Activated naive CD8-positive, alpha-beta T cell (primary cell): ENCODE measurements at regions not wholly inside any gene's neighbourhood (a gene's known extent, or its start where the extent isn't known, plus 50 kb on each side); places are given as distances from the start of the nearest gene placed in this dataset.

Experiments used
- H3K27ac Mint-ChIP-seq: one replicate; pipeline ENCODE4 v1.8.0; 2021; ENCODE audit warnings: mixed read lengths
- H3K27me3 Mint-ChIP-seq: one replicate; pipeline ENCODE4 v1.8.0; 2021; ENCODE audit warnings: mixed read lengths
- H3K36me3 Mint-ChIP-seq: one replicate; pipeline ENCODE4 v1.8.0; 2021; ENCODE audit warnings: mixed read lengths
- H3K4me1 Mint-ChIP-seq: one replicate; pipeline ENCODE4 v1.8.0; 2021; ENCODE audit warnings: low read depth, mixed read lengths
- H3K4me3 Mint-ChIP-seq: one replicate; pipeline ENCODE4 v1.8.0; 2021; ENCODE audit warnings: mild to moderate bottlenecking, mixed read lengths
- H3K9me3 Mint-ChIP-seq: one replicate; pipeline ENCODE4 v1.8.0; 2021; ENCODE audit warnings: low read depth, mixed read lengths

- Mint-ChIP-seq H3K27me3 (no peaks in the 10 kb centered on the region), H3K9me3 (peaks cover 24% of the 10 kb centered on the region), H3K27ac (no peak overlapping the region), H3K4me3 (no peak overlapping the region), H3K36me3 (peaks cover 9% of the 10 kb centered on the region), H3K4me1 (no peaks in the 10 kb centered on the region)
Measured at GRCh38 chr3:16725972-16726371, 120.7 kb upstream of the DAZL start.

GRCh38 chr3:16728770-16729745 is 123.8 kb upstream of the DAZL start:
- no peak overlapping the region for H3K27ac Mint-ChIP-seq
- H3K4me1 Mint-ChIP-seq = no peaks in the 10 kb centered on the region
- H3K36me3 Mint-ChIP-seq = peaks cover 14% of the 10 kb centered on the region
- H3K4me3 Mint-ChIP-seq = no peak overlapping the region
- no peaks in the 10 kb centered on the region for H3K27me3 Mint-ChIP-seq
- H3K9me3 Mint-ChIP-seq = peaks cover 31% of the 10 kb centered on the region

DNA sequence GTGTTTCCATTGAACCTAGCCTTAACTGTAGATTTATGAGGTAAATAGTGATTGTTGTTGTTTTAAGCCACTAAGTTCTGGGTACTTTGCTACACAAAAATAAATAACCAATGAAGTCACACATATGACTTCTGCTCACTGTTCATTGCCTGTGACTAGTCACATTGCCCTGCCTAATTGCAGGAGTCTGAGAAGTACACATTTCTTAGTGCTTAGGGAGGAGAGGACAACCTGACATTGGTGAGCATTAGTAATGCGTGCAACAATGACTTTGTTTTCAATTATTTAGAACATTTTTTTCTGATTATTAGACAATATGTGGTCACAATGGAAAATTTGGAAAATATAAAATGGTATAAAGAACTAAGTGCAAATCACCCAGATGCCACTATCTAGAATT is 133.2 kb upstream of the DAZL start:
- no peak overlapping the region for H3K27ac Mint-ChIP-seq
- H3K9me3 Mint-ChIP-seq = peaks cover 17% of the 10 kb centered on the region
- peaks cover 9% of the 10 kb centered on the region for H3K36me3 Mint-ChIP-seq
- H3K4me3 Mint-ChIP-seq = no peak overlapping the region
- H3K4me1 Mint-ChIP-seq = no peaks in the 10 kb centered on the region
- H3K27me3 Mint-ChIP-seq = no peaks in the 10 kb centered on the region

DNA sequence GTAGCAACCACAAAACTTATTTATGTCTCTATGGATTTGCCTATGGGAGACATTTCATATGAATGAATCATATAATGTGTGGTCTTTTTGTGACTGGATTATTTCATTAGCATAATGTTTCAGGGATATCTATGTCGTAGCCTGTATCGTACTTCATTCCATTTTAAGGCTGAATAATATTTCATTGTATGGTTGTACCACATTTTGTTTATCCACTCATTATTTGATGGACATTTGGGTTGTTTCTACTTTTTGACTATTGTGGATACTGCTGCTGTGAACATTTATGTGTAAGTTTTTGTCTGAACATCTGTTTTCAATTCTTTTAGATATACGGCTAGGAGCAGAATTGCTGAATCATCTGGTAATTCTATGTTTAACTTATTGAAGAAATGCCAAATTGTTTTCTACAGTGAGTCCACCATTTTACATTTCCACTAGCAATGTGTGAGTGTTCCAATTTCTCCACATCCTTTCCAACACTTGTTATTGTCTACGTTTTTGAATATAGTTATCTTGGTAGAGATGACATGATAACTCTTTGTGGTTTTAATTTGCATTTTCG is 134.4 kb upstream of the DAZL start:
- no peak overlapping the region for H3K4me3 Mint-ChIP-seq
- no peak overlapping the region for H3K27ac Mint-ChIP-seq
- peaks cover 15% of the 10 kb centered on the region for H3K9me3 Mint-ChIP-seq
- H3K36me3 Mint-ChIP-seq = peaks cover 8% of the 10 kb centered on the region
- no peaks in the 10 kb centered on the region for H3K27me3 Mint-ChIP-seq
- H3K4me1 Mint-ChIP-seq = no peaks in the 10 kb centered on the region

DNA sequence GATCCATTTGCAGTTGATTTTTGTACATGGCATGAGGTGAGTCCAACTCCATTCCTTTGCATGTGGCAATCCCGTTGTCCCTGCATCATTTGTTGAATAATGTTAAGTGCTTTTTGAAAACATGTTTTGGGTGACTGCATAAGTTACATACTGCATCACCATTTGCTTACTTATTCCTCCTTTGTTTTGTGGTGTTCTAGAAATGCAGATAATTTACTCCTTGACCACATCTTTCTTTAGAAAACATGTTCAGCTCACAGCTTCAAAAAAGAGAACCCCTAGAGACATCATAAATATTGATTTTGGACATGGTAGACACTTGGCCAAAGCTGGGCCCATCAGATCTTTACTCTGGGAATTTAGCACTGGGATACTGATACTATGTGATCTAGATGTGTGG is 135.3 kb upstream of the DAZL start:
- Mint-ChIP-seq H3K4me3 (no peak overlapping the region), H3K9me3 (peaks cover 15% of the 10 kb centered on the region), H3K4me1 (no peaks in the 10 kb centered on the region), H3K27me3 (no peaks in the 10 kb centered on the region), H3K36me3 (peaks cover 6% of the 10 kb centered on the region), H3K27ac (no peak overlapping the region)

GRCh38 chr3:16741103-16741758 is 136.0 kb upstream of the DAZL start:
- Mint-ChIP-seq H3K4me1 (no peaks in the 10 kb centered on the region), H3K27ac (no peak overlapping the region), H3K9me3 (peaks cover 15% of the 10 kb centered on the region), H3K4me3 (no peak overlapping the region), H3K36me3 (peaks cover 6% of the 10 kb centered on the region), H3K27me3 (no peaks in the 10 kb centered on the region)

- Mint-ChIP-seq H3K4me3 (no peak overlapping the region), H3K9me3 (peaks cover 15% of the 10 kb centered on the region), H3K27me3 (no peaks in the 10 kb centered on the region), H3K4me1 (no peaks in the 10 kb centered on the region), H3K36me3 (peaks cover 6% of the 10 kb centered on the region), H3K27ac (no peak overlapping the region)
Measured at GRCh38 chr3:16741890-16742289, 136.7 kb upstream of the DAZL start.

- Mint-ChIP-seq H3K27ac (no peak overlapping the region), H3K4me1 (no peaks in the 10 kb centered on the region), H3K9me3 (peaks cover 15% of the 10 kb centered on the region), H3K4me3 (no peak overlapping the region), H3K36me3 (peaks cover 6% of the 10 kb centered on the region), H3K27me3 (no peaks in the 10 kb centered on the region)
Measured at GRCh38 chr3:16743276-16743675, 138.1 kb upstream of the DAZL start.

DNA sequence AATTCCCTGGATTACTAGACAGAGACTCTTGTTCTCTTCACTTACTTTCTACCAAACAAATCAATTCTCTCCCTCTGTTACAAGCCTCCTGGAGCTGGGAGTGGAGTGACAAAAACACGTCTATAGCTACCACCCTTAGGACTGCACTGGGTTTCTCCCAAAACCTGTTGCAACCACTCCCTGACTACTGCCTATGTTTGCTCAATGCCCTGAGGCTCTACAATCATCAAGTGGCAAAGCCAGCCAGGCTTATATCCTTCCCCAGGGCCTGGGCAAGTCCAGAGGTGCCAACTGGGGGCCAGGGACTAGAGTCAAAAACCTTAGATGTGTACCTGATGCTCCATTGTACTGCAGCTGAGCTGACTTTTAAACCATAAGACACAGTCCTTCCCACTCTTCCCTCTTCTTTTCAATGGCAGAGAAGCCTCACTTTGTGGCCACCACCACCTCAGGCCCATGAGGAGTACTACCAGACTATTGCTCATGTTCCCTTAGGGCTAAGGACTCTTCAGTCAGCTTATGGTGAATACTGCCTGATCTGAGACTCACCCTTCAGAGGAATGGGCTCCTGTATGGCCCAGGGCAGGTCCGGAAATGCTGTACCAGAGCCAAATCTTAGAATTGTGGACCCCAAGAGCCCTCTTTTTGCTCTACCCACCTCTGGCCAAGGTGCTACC is 125.4 kb upstream of the PLCL2 start:
- peaks cover 4% of the 10 kb centered on the region for H3K36me3 Mint-ChIP-seq

DNA sequence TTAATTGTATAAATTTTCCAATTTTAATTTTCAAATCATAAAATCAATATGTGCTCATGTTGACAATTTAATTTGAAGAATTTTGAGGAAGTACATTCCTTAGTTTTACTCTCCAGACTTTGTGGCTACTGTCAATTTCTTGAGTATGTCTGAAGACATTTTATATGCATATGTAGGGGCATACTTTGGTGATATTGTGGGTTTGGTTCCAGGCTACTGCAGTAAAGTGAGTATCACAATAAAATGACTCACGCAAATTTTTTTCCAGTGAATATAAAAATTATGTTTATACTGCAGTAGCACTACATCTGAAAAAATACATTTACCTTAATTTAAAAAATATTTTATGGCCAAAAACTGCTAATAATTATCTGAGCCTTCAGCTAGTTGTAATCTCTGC is 123.2 kb upstream of the PLCL2 start:
- H3K27me3 Mint-ChIP-seq = peaks cover 2% of the 10 kb centered on the region
- no peak overlapping the region for H3K4me3 Mint-ChIP-seq
- H3K27ac Mint-ChIP-seq = no peak overlapping the region

More for the DNA sequence above, 125.4 kb upstream of the PLCL2 start:
- Mint-ChIP-seq H3K27ac (no peak overlapping the region), H3K4me3 (no peak overlapping the region), H3K27me3 (no peaks in the 10 kb centered on the region), H3K9me3 (peaks cover 10% of the 10 kb centered on the region), H3K4me1 (no peaks in the 10 kb centered on the region)

GRCh38 chr3:16765661-16766060 is 119.1 kb upstream of the PLCL2 start:
- Mint-ChIP-seq H3K36me3 (peaks cover 4% of the 10 kb centered on the region), H3K9me3 (peaks cover 3% of the 10 kb centered on the region), H3K4me1 (no peaks in the 10 kb centered on the region), H3K27ac (no peak overlapping the region), H3K4me3 (no peak overlapping the region), H3K27me3 (peaks cover 2% of the 10 kb centered on the region)

More for the DNA sequence above, 123.2 kb upstream of the PLCL2 start:
- Mint-ChIP-seq H3K9me3 (peaks cover 3% of the 10 kb centered on the region), H3K4me1 (no peaks in the 10 kb centered on the region), H3K36me3 (peaks cover 4% of the 10 kb centered on the region)

DNA sequence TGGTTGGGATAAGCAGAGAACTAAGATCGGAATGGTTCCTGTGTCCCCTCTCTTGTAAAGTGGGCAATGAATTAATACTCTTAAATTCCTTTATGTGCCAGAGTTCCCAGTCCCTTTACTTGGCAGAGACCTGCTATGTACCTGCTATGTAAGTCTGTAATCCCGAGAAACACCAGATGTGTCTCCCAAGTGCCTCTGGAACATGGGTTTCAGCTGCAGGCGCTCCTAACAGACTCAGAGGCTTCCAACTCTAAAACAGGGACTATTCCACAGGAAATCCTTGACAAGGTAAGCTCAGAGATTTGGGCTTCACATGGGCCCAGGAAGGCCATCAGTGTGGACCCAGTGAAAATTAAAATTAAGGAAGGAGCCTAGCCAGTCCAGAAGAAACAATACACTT is 117.7 kb upstream of the PLCL2 start:
- H3K4me3 Mint-ChIP-seq = no peak overlapping the region
- no peaks in the 10 kb centered on the region for H3K4me1 Mint-ChIP-seq
- H3K27ac Mint-ChIP-seq = no peak overlapping the region
- peaks cover 3% of the 10 kb centered on the region for H3K9me3 Mint-ChIP-seq
- H3K27me3 Mint-ChIP-seq = peaks cover 2% of the 10 kb centered on the region
- peaks cover 4% of the 10 kb centered on the region for H3K36me3 Mint-ChIP-seq

DNA sequence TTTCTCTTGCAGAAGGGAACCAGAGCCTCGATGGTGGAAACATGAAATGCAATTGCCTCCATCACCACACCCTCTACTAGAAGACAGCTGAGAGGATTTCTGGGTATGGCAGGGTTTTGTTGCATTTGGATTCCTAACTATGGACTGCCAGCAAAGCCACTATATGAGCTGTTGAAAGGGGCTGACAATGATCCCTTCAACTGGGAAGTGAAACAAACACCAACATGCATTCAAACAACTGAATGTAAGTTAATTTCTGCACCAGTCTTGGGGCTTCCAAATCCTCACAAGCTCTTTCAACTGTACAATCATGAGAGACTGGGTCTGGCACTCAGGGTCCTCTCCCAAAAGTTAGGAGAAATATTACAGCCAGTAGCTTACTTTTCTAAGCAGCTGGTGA is 116.7 kb upstream of the PLCL2 start:
- Mint-ChIP-seq H3K36me3 (peaks cover 4% of the 10 kb centered on the region), H3K27me3 (peaks cover 2% of the 10 kb centered on the region), H3K4me3 (no peak overlapping the region), H3K4me1 (peaks cover 9% of the 10 kb centered on the region), H3K9me3 (peaks cover 3% of the 10 kb centered on the region), H3K27ac (no peak overlapping the region)

- no peaks in the 10 kb centered on the region for H3K36me3 Mint-ChIP-seq
- H3K4me3 Mint-ChIP-seq = no peak overlapping the region
- no peak overlapping the region for H3K27ac Mint-ChIP-seq
- H3K9me3 Mint-ChIP-seq = no peaks in the 10 kb centered on the region
- peaks cover 2% of the 10 kb centered on the region for H3K27me3 Mint-ChIP-seq
- peaks cover 12% of the 10 kb centered on the region for H3K4me1 Mint-ChIP-seq
Measured at GRCh38 chr3:16768956-16769355, 115.8 kb upstream of the PLCL2 start.

DNA sequence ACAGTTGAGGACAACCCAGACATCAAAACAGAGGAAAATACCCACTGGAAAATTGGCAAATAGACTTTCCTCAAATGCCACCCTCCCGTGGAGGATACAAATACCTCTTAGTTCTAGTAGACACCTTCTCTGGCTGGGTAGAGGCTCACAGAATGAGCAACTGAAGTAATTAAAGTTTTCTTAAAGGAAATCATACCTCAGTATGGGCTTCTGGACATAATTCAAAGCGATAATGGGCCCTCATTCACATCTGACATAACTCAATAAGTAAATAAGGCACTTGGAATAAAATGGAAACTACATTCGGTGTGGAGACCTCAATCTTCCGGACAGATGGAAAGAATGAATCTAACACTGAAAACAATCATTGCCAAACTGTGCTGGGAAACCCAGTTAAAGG is 115.2 kb upstream of the PLCL2 start:
- Mint-ChIP-seq H3K27me3 (peaks cover 2% of the 10 kb centered on the region), H3K9me3 (no peaks in the 10 kb centered on the region), H3K36me3 (no peaks in the 10 kb centered on the region), H3K27ac (no peak overlapping the region), H3K4me3 (no peak overlapping the region), H3K4me1 (peaks cover 14% of the 10 kb centered on the region)
